ENCODE measurements at regions not wholly inside any gene's neighbourhood (a gene's known extent, or its start where the extent isn't known, plus 50 kb on each side); places are given as distances from the start of the nearest gene placed in this dataset.
"Not testable (repeated sequence)": the region's sequence is repeated elsewhere in the genome, so short reads cannot be mapped to it uniquely, and the experiment has no call there.

DNA sequence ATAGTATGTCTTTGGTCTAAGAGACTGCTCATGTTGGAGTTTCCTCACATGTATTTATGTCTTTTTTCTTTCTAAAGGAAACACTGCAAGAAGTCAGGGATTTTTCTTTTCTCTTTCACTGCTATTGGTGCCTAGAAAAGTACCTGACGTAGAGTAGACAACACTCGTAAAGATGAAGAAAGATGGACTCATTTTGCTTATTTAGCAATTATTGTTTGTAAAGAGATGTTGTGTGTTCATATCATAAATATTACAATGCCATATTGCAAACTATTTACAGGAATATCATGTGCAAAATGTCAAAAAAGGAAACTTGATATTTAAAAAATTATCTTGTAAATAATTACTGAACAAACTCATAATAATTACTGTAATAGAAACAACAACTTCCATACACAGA, 2711.5 kb upstream of the PCDH20 start:
- Histone ChIP-seq H3K4me1 (no peaks in the 10 kb centered on the region), H3K36me3 (no peaks in the 10 kb centered on the region), H3K27me3 (no peaks in the 10 kb centered on the region), H3K9me3 (peaks cover 0 to 18% (median 0%) of the 10 kb centered on the region in 3 donors), H3K27ac (no peak overlapping the region), H3K4me3 (no peak overlapping the region)
- intact Hi-C loops (cut with DNase I), result no loop called here
- no peak for TF ChIP-seq POLR2A (IDR thresholded peaks at IDR 0.05)
- TF ChIP-seq, protein P1, sequence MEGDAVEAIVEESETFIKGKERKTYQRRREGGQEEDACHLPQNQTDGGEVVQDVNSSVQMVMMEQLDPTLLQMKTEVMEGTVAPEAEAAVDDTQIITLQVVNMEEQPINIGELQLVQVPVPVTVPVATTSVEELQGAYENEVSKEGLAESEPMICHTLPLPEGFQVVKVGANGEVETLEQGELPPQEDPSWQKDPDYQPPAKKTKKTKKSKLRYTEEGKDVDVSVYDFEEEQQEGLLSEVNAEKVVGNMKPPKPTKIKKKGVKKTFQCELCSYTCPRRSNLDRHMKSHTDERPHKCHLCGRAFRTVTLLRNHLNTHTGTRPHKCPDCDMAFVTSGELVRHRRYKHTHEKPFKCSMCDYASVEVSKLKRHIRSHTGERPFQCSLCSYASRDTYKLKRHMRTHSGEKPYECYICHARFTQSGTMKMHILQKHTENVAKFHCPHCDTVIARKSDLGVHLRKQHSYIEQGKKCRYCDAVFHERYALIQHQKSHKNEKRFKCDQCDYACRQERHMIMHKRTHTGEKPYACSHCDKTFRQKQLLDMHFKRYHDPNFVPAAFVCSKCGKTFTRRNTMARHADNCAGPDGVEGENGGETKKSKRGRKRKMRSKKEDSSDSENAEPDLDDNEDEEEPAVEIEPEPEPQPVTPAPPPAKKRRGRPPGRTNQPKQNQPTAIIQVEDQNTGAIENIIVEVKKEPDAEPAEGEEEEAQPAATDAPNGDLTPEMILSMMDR (IDR thresholded peaks at IDR 0.05), result no peak
- DNase-seq, result no peak
- 71 to 88% methylated on average over 2 of the region's 2 CpGs for WGBS, 2 donors

DNA sequence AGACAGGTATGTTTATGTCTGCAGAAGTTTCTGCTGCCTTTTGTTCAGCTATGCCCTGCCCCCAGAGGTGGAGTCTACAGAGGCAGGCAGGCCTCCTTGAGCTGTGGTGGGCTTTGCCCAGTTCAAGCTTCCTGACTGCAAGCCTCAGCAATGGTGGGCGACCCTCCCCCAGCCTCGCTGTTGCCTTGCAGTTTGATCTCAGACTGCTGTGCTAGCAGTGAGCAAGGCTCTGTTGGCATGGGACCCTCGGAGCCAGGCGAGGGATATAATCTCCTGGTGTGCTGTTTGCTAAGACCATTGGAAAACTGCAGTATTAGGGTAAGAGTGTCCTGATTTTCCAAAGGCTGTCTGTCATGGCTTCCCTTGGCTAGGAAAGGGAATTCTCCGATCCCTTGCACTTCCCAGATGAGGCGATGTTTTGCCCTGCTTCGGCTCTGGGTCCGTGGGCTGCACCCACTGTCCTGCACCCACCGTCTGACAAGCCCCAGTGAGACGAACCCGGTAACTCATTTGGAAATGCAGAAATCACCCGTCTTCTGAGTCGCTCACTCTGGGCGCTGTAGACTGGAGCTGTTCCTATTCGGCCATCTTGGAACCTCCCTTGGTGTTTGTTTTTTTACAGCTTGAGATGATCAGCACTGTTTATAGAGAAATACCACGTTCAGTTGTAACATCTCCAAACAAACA, 2705.5 kb upstream of the PCDH20 start:
- H3K4me1 ChIP-seq; intact Hi-C loops (cut with DNase I); H3K27ac ChIP-seq; H3K4me3 ChIP-seq; DNase-seq; H3K36me3 ChIP-seq; H3K27me3 ChIP-seq: not testable (repeated sequence)
- 85 to 94% methylated on average over 12 to 14 of the region's 16 CpGs for WGBS, 2 donors
- H3K9me3 ChIP-seq, result peaks cover 0 to 31% (median 6%) of the 10 kb centered on the region in 3 donors

DNA sequence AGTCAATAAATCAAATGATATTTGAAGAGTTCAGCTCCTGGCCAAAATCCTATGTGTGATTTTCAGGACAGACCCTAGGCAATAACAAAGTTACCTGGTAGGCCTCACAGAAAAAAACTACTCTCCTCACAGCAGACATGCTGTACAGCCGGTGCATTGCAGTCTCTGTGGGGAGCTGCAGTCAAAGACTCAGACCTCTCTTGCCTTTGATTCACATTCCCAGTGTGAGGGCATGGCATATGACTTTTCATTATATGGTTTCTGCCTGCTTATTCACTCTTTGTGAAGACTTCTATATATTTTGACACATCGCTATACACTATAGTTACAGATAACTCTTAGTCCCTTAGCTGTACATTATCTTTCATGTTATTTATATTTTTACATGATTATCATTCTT, 2684.3 kb upstream of the PCDH20 start:
- 60 to 67% methylated on average over 2 of the region's 2 CpGs for WGBS, 2 donors

GRCh38 chr13:64090311-64090710, 2674.7 kb upstream of the PCDH20 start:
- no peak for DNase-seq
- H3K4me3 ChIP-seq, result no peak overlapping the region
- TF ChIP-seq POLR2A (IDR thresholded peaks at IDR 0.05), result no peak
- TF ChIP-seq, protein P1 (IDR thresholded peaks at IDR 0.05), result no peak
- no peaks in the 10 kb centered on the region for H3K27me3 ChIP-seq
- H3K4me1 ChIP-seq, result no peaks in the 10 kb centered on the region
- 76 to 86% methylated on average over 3 of the region's 3 CpGs for WGBS, 2 donors
- H3K9me3 ChIP-seq, result no peaks in the 10 kb centered on the region
- H3K36me3 ChIP-seq, result no peaks in the 10 kb centered on the region
- intact Hi-C loops (cut with DNase I), result no loop called here
- no peak overlapping the region for H3K27ac ChIP-seq

More for the DNA sequence above, 2684.3 kb upstream of the PCDH20 start:
- no peak overlapping the region for H3K4me3 ChIP-seq
- H3K36me3 ChIP-seq, result no peaks in the 10 kb centered on the region
- no peaks in the 10 kb centered on the region for H3K4me1 ChIP-seq
- no peak for DNase-seq
- TF ChIP-seq, protein P1 (IDR thresholded peaks at IDR 0.05), result no peak
- TF ChIP-seq POLR2A (IDR thresholded peaks at IDR 0.05), result no peak
- intact Hi-C loops (cut with DNase I), result no loop called here
- no peaks in the 10 kb centered on the region for H3K27me3 ChIP-seq
- H3K9me3 ChIP-seq, result no peaks in the 10 kb centered on the region
- no peak overlapping the region for H3K27ac ChIP-seq

DNA sequence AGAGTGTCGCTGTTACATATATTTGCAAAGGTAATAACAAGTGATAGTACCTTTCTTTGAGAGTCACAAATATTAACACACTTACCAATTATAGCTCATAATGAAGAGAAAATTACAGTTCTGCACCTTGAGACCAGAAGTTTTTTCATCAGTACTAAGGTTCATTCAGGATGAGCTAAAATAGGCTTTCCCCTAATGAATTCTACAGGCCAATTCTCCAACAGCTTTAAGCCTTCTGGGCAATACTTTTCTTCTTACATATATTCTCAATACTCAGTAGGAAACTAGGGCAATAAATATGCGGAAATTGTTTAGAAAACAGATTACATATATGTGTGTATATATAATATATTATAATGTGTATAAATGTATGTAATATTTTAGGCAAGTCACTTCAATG, 2672.8 kb upstream of the PCDH20 start:
- Histone ChIP-seq H3K4me3 (no peak overlapping the region), H3K27ac (no peak overlapping the region), H3K9me3 (no peaks in the 10 kb centered on the region), H3K36me3 (no peaks in the 10 kb centered on the region), H3K27me3 (no peaks in the 10 kb centered on the region), H3K4me1 (no peaks in the 10 kb centered on the region)
- TF ChIP-seq, protein P1 (IDR thresholded peaks at IDR 0.05), result no peak
- no peak for TF ChIP-seq POLR2A (IDR thresholded peaks at IDR 0.05)
- intact Hi-C loops (cut with DNase I), result no loop called here
- no peak for DNase-seq
- WGBS, 2 donors, result 76 to 80% methylated on average over 2 of the region's 2 CpGs

GRCh38 chr13:64087624-64088023, 2672.0 kb upstream of the PCDH20 start:
- no peaks in the 10 kb centered on the region for H3K4me1 ChIP-seq
- no peaks in the 10 kb centered on the region for H3K27me3 ChIP-seq
- TF ChIP-seq, protein P1 (IDR thresholded peaks at IDR 0.05), result no peak
- TF ChIP-seq POLR2A (IDR thresholded peaks at IDR 0.05), result no peak
- WGBS, 2 donors, result 39 to 41% methylated on average over 1 of the region's 1 CpG
- intact Hi-C loops (cut with DNase I), result no loop called here
- no peak overlapping the region for H3K4me3 ChIP-seq
- H3K9me3 ChIP-seq, result no peaks in the 10 kb centered on the region
- H3K27ac ChIP-seq, result no peak overlapping the region
- H3K36me3 ChIP-seq, result no peaks in the 10 kb centered on the region
- DNase-seq, result no peak
